H1 (cell line): ENCODE measurements at regions not wholly inside any gene's neighbourhood (a gene's known extent, or its start where the extent isn't known, plus 50 kb on each side); places are given as distances from the start of the nearest gene placed in this dataset.

ENCODE experiments used
- CHD1 ChIP-seq: IDR thresholded peaks from 2 replicates; pipeline ENCODE4 v1.6.1; 2012; ENCODE audit warnings: low read depth, low read length, improper control_type of control experiment
- KDM4A ChIP-seq: IDR thresholded peaks from one replicate; pipeline ENCODE4 v1.7.1; 2012; ENCODE audit warnings: low read depth, mild to moderate bottlenecking, moderate library complexity, low read length, inconsistent platforms; ENCODE audit not compliant: severe bottlenecking
- MAX ChIP-seq: IDR thresholded peaks from 2 replicates; pipeline ENCODE4 v1.6.1; 2012; ENCODE audit warnings: inconsistent platforms
- SP4 ChIP-seq: IDR thresholded peaks from 2 replicates; pipeline ENCODE4 v1.6.1; 2012; ENCODE audit warnings: low read length, inconsistent platforms

DNA sequence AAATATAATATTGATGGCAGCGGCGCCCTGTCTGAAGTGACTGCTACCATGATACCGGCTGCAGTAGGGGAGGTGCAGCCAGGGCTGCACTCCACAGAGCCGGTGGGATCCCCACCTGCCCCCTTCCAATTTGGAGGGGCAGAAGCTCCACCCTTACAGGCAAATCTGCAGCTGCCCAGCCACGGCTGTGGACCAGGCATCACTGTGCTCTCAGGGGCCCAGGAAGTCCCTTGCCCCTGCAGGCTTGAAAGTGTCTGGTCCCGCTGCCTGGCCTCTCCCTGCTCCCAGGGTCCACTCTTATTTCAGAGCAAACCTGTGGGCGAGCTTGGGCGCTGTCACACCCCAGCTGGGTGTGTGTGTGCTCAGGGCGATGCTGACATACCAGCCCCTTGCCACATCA lies 172.7 kb upstream of the SMIM30 start (continued):
- no peak for TF ChIP-seq KDM4A
- TF ChIP-seq CHD1: no peak
- no peak for TF ChIP-seq SP4
- TF ChIP-seq MAX: no peak
